BE2C (cell line): ENCODE measurements at regions not wholly inside any gene's neighbourhood (a gene's known extent, or its start where the extent isn't known, plus 50 kb on each side); places are given as distances from the start of the nearest gene placed in this dataset.

Experiments
- DNase-seq: peaks from one replicate; pipeline ENCODE4 v3.0.0-alpha.2; 2020
- H3K27me3 ChIP-seq: fragments of 250-450 bp; sonication (Bioruptor Pico); 2 replicates; pipeline ENCODE4 v1.5.1; 2020; ENCODE audit warnings: mild to moderate bottlenecking
- H3K36me3 ChIP-seq: fragments of 250-450 bp; sonication (Bioruptor Pico); 2 replicates; pipeline ENCODE4 v1.5.1; 2020; ENCODE audit warnings: mild to moderate bottlenecking
- H3K4me1 ChIP-seq: fragments of 250-450 bp; sonication (Bioruptor Pico); 2 replicates; pipeline ENCODE4 v1.5.1; 2020
- H3K4me3 ChIP-seq: 2 replicates; pipeline ENCODE4 v1.5.1; 2011; ENCODE audit warnings: low read depth, low read length
- H3K9me3 ChIP-seq: fragments of 250-450 bp; sonication (Bioruptor Pico); 2 replicates; pipeline ENCODE4 v1.5.1; 2020
- TF ChIP-seq, protein P1 (sequence below): IDR thresholded peaks from 2 replicates; pipeline ENCODE4 v1.5.1; 2012; ENCODE audit warnings: mild to moderate bottlenecking, low read depth, low read length

DNA sequence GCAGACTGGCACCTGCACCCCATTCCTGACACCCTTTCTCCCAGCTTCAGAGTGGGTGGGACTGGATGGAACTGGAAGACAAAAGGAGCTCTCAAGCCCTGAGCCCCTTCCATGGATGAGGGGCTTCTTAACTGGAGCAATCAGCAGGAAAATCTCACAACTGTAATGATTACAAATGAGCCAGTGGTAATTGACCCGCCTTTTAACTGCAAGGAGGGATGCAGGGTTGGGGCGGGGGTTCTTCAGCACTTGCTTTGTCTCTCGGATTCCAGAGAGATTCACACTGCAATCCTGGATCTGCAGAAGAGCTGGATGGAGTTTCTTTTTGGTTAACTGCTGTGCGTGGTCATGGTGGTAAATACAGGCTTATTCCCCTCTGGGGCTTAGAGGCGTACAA, 160.1 kb upstream of the SHB start:
- H3K9me3 ChIP-seq = no peaks in the 10 kb centered on the region
- peaks cover 3% of the 10 kb centered on the region for H3K27me3 ChIP-seq
- TF ChIP-seq, protein P1, sequence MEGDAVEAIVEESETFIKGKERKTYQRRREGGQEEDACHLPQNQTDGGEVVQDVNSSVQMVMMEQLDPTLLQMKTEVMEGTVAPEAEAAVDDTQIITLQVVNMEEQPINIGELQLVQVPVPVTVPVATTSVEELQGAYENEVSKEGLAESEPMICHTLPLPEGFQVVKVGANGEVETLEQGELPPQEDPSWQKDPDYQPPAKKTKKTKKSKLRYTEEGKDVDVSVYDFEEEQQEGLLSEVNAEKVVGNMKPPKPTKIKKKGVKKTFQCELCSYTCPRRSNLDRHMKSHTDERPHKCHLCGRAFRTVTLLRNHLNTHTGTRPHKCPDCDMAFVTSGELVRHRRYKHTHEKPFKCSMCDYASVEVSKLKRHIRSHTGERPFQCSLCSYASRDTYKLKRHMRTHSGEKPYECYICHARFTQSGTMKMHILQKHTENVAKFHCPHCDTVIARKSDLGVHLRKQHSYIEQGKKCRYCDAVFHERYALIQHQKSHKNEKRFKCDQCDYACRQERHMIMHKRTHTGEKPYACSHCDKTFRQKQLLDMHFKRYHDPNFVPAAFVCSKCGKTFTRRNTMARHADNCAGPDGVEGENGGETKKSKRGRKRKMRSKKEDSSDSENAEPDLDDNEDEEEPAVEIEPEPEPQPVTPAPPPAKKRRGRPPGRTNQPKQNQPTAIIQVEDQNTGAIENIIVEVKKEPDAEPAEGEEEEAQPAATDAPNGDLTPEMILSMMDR = no peak
- peaks cover 29% of the 10 kb centered on the region for H3K4me1 ChIP-seq
- no peaks in the 10 kb centered on the region for H3K36me3 ChIP-seq
- no peak for DNase-seq
- peak overlapping the region; percentile 8; the same call in 1 of the 2 replicates for H3K4me3 ChIP-seq

DNA sequence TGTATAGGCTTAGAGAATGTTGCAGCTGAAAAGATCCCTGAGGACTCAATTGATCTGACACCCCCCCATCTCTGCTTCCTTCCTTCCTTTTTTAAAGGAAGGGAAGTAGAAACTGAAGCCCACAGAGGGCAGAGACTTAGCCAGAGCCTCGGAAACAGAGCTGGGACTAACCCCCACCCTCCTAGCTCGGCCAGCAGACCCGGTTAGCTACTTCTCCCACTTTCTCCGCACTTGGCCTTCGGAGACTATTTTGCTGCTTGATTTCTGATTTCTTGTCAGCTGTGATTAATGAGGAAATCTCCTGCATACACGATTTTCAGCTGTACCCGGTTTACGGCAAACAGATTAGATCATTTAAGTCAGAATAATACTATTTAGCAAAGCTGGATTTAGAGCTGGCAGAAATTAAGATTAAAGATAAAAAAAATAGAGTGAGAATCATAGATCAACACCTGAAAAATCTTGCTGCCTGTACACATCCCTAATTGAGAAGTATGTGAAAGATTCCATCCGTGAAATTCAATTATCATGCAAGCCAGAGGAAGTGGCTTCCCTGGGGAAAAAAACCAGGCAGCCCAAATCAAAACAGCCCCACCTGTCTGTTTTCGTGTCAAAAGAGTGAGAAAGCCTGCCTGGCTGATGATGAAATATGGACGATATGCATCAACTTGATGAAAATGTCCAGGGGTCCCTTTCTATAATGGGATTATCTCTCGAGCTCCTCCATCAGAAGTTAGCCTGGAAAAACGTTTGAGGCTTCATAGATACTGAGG, 159.5 kb upstream of the SHB start:
- DNase-seq = peak; percentile 73

DNA sequence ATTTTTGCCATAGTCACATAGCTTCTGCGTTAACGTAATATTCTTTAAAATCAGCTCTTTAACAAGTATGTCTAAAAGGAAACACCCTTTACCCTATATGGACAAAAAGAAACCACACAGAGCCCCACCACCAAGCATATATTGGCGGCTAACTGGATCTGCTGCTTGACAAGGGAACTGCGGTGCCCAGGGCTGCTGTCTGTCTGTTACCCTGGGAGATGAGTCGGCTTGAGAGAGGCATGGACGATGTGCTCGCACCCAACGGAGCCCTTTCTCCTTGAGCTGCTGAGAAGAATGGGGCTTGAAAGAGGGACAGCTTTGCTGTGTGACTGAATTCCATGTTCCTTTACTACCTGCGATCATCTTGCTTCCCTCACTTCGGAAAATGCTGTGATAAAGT, 158.6 kb upstream of the SHB start:
- no peaks in the 10 kb centered on the region for H3K36me3 ChIP-seq
- peaks cover 3% of the 10 kb centered on the region for H3K27me3 ChIP-seq
- DNase-seq = peak; percentile 63
- H3K9me3 ChIP-seq = no peaks in the 10 kb centered on the region
- H3K4me3 ChIP-seq = peak overlapping the region; percentile 52
- TF ChIP-seq, protein P1 = no peak
- H3K4me1 ChIP-seq = peaks cover 19% of the 10 kb centered on the region

More for the DNA sequence above, 159.5 kb upstream of the SHB start:
- Histone ChIP-seq H3K9me3 (no peaks in the 10 kb centered on the region), H3K27me3 (peaks cover 3% of the 10 kb centered on the region), H3K36me3 (no peaks in the 10 kb centered on the region), H3K4me1 (peaks cover 23% of the 10 kb centered on the region), H3K4me3 (peak overlapping the region; percentile 52)
- TF ChIP-seq, protein P1 = no peak

DNA sequence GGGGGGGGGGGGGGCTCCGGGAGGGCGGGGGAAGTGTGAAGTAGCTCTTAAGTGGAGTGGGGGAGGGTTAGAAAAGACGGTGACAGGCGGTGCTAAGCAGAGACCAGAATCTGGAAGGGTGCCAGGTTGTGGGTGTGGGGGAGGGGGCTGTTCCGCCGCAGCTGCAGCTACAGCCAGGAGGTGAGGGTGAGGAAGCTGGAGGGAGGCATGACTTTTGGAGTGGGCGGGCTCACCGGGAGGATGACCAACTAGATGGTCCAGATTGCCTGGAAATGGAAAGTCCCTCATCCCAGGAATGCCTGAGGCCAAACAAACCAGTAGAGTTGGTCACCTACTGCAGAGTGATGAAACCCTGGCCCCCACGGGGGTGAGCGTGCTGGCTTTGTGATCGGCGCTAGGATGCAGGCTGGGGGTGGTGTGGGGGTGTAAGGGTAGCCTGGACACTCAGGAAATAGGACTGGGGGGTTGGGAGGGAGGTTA, 158.1 kb upstream of the SHB start:
- Histone ChIP-seq H3K27me3 (peaks cover under 1% of the 10 kb centered on the region), H3K4me3 (peak overlapping the region; percentile 52), H3K36me3 (no peaks in the 10 kb centered on the region), H3K4me1 (peaks cover 19% of the 10 kb centered on the region), H3K9me3 (no peaks in the 10 kb centered on the region)
- TF ChIP-seq, protein P1 = no peak
- DNase-seq = peak; percentile 89

DNA sequence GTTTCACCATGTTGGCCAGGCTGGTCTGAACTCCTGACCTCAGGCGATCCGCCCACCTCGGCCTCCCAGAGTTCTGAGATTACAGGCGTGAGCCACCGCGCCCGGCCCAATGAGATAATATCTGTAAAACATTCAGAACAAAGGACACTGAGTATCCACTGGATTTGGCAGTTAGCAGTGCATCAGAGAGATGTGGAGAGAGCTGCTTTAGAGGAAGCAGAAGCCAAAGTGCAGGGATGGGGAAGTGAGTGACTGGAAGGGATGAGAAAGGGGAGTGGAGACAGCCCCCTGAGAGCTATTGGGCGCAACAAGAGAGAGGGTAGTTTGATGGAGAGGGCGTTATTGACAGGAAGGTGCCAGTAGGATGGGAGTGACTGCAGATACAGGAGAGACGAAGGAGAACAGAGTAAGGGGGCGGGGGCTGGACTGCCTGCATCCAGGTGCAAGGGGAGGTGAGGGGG, 157.5 kb upstream of the SHB start:
- TF ChIP-seq, protein P1 = no peak
- H3K9me3 ChIP-seq = no peaks in the 10 kb centered on the region
- no peaks in the 10 kb centered on the region; the same call in none of the 2 replicates for H3K27me3 ChIP-seq
- peak overlapping the region; percentile 39 for H3K4me3 ChIP-seq
- no peaks in the 10 kb centered on the region for H3K36me3 ChIP-seq
- peak; percentile 52 for DNase-seq
- H3K4me1 ChIP-seq = peaks cover 19% of the 10 kb centered on the region

DNA sequence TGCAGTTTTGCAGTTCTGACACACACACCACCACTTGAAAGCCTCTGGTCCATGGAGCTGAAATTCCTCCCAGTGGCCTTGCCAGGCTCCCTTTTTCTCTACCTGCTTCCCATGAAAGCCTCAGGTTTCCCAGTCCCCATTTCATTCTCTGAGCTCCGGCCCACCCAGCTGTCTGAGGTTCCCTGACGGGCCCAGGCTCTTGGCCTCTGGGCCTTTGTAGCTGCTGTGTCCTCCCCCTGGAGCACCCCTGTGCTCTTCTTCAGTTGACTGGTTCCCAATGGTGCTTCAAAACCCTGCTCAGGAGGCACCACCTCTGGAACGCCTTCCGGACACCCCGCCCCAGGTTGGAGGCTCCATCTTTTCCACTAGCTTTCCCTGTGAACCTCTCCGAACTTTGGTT, 155.9 kb upstream of the SHB start:
- Histone ChIP-seq H3K27me3 (no peaks in the 10 kb centered on the region; the same call in none of the 2 replicates), H3K4me1 (peaks cover 19% of the 10 kb centered on the region), H3K4me3 (no peak overlapping the region), H3K36me3 (no peaks in the 10 kb centered on the region), H3K9me3 (no peaks in the 10 kb centered on the region)
- DNase-seq = no peak
- TF ChIP-seq, protein P1 = no peak
